GM19023 (cell line): ENCODE measurements at regions not wholly inside any gene's neighbourhood (a gene's known extent, or its start where the extent isn't known, plus 50 kb on each side); places are given as distances from the start of the nearest gene placed in this dataset.
"Not testable (repeated sequence)": the region's sequence is repeated elsewhere in the genome, so short reads cannot be mapped to it uniquely, and the experiment has no call there.

Experiments used
- ATAC-seq: cut with Tn5 transposase; IDR thresholded peaks from one replicate; pipeline ENCODE4 v1.9.1; 2021; ENCODE audit warnings: mild to moderate bottlenecking, moderate library complexity; ENCODE audit not compliant: unreplicated experiment

DNA sequence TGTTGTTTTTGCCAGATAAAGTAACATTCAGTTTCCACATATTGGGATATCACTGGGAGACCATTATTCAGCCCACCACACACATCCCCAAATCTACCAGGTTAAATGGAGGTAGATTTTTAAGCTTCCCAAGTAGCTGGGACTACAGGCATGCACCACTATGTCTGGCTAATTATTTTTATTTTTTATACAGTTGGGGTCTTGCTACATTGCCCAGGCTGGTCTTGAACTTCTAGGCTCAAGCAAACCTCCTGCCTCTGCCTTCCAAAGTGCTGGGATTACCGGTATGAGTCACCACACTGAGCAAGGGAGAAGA lies 96.6 kb upstream of the CHD2 start:
- ATAC-seq, result no peak

- peak; percentile 46 for ATAC-seq
Measured at GRCh38 chr15:92803852-92804609, 96.1 kb upstream of the CHD2 start.

DNA sequence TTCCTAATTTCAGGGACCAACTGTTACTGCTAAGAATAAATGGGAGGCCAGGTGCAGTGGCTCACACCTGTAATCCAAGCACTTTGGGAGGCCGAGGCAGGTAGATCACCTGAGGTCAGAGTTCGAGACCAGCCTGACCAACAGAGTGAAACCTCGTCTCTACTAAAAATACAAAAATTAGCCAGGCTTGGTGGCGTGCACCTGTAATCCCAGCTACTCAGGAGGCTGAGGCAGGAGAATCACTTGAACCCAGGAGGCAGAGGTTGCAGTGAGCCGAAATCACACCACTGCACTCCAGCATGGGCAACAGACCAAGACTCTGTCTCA lies 95.6 kb upstream of the CHD2 start:
- not testable (repeated sequence) for ATAC-seq

GRCh38 chr15:92805080-92805690 lies 94.9 kb upstream of the CHD2 start:
- ATAC-seq, result no peak

GRCh38 chr15:92806171-92806570 lies 94.0 kb upstream of the CHD2 start:
- ATAC-seq, result not testable (repeated sequence)

- ATAC-seq, result no peak
Measured at GRCh38 chr15:92806763-92807162, 93.4 kb upstream of the CHD2 start.

DNA sequence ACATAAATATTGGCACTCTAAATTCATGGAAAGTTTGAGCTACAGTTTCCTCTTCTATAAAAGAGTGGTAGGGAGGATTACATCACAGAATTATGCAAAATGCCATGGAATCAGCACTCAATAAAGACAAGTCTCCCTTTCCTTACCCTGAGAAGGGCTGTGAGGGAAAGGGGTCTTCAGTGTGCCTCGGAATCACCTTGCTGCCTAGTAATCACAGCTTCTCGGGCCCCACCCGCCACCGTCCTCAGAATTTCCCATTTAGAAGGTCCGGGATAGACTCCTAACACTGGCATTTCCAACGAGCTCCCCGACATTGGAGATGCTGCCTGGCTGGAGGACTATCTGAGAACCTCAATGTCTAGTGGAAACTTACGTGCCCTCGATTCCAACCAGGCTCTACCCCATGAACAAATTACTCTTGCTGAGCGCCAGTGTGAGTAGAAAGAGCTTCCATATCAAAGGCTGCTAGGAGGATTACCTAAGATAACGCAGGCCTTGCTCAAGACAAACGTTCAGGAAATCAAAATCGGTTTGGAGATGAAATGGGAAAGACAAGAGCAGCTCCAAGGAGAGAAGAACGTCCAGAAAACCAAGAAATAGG lies 92.1 kb upstream of the CHD2 start:
- no peak for ATAC-seq

- ATAC-seq, result peak; percentile 11
Measured at GRCh38 chr15:92808598-92809063, 91.5 kb upstream of the CHD2 start.

- ATAC-seq, result peak; percentile 79
Measured at GRCh38 chr15:92809064-92809879, 90.9 kb upstream of the CHD2 start.

DNA sequence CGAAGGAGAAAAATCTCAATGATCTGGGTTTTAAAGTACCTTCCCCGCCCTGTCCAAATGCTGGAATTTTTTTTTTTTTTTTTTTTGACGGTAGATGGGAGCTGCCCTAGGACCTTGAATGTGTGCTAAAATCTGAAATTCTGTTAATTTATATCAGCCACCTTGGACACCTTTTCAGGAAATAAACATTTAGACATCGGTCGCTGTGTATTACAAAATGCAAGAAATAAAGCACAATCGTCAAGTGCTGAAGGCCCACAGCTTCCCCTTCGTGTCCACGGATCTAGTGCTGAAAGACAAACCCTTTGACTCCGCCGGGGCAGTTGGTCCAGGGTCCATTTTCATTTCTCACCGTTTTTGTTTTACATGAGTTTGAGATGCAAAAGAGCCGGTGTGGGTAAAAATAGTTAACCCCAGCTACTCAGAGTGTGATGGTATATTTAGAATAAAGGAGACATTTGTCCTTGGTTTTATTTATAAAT lies 90.2 kb upstream of the CHD2 start:
- no peak for ATAC-seq

GRCh38 chr15:92810418-92811138 lies 89.5 kb upstream of the CHD2 start:
- no peak for ATAC-seq

DNA sequence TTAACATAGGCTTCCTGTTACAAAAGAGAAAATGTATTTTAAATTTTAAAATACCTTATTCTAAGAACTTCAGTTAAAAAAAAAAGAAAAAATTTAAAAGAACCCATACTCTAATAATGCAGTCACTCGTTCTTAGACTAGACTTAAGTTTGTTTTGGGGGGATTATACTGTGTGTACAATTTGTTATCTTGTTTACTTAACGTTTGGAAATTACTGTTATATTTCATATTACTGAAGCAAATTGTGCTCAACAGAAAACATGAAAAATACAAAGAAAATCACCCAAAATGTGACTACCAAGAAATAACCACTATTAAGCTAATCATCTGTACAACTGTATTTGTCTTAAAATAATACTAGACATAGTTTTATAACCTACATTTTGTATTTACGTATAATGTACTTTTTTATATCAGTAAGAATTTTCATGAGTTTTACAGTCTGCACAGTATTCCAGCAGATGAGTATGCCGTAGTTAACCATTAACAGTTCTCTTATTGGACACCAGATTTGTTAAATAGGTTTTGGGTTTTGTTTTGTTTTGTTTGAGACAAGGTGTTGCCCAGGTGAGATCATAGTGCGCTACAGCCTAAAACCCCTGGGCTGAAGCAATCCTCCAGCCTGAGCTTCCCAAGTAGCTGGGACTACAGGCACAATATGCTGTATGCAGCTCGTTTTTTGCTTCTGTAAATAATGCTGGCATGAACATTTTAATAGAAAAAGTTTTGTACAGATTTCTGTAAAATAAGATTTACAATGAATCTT lies 88.8 kb upstream of the CHD2 start:
- no peak for ATAC-seq

DNA sequence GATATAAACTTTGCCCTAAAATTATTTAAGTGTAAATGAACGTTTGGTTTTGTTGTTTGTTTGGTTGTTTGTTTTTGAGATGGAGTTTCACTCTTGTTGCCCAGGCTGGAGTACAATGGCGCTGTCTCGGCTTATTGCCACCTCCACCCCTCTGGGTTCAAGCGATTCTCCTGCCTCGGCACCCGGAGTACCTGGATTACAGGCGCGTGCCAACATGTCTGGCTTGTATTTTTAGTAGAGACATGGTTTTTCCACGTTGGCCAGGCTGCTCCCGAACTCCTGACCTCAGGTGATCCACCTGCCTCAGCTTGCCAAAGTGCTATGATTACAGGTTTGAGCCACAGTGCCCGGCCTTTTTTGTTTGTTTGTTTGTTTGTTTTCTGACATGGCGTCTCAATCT lies 87.9 kb upstream of the CHD2 start:
- ATAC-seq, result no peak

DNA sequence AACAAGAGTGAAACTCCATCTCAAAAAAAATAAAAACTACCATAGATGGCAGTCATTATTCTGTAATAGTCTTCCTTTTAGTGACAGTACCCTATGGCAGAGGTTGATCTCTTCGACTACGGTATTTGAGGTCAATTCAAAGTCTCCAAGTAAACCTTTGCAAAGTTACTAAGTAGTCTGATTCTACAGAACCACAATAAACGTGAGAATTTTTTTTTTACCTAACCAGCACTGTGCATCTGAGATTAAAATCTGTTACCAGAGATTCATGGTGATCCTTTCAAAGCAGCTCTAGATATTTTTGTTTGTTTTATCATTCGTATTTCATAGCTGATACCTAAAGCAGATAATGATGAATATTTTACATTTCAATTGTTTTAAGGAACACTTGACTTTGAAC lies 86.6 kb upstream of the CHD2 start:
- no peak for ATAC-seq

- no peak for ATAC-seq
Measured at GRCh38 chr15:92817339-92817886, 82.7 kb upstream of the CHD2 start.

GRCh38 chr15:92818651-92819277 lies 81.4 kb upstream of the CHD2 start:
- ATAC-seq, result no peak

GRCh38 chr15:92819278-92820235 lies 80.6 kb upstream of the CHD2 start:
- no peak for ATAC-seq
